HL-60 (cell line): ENCODE measurements at regions not wholly inside any gene's neighbourhood (a gene's known extent, or its start where the extent isn't known, plus 50 kb on each side); places are given as distances from the start of the nearest gene placed in this dataset.

Experiments used
- CTCF ChIP-seq: IDR thresholded peaks from one replicate; pipeline ENCODE4 v1.5.1; 2011; ENCODE audit warnings: low read length, control low read depth, inconsistent platforms; ENCODE audit not compliant: insufficient read depth
- TF ChIP-seq, protein P1 (sequence below): IDR thresholded peaks from 2 replicates; pipeline ENCODE4 v1.6.1; 2012; ENCODE audit warnings: low read depth; ENCODE audit not compliant: insufficient replicate concordance

- no peak for TF ChIP-seq CTCF
- TF ChIP-seq, protein P1, sequence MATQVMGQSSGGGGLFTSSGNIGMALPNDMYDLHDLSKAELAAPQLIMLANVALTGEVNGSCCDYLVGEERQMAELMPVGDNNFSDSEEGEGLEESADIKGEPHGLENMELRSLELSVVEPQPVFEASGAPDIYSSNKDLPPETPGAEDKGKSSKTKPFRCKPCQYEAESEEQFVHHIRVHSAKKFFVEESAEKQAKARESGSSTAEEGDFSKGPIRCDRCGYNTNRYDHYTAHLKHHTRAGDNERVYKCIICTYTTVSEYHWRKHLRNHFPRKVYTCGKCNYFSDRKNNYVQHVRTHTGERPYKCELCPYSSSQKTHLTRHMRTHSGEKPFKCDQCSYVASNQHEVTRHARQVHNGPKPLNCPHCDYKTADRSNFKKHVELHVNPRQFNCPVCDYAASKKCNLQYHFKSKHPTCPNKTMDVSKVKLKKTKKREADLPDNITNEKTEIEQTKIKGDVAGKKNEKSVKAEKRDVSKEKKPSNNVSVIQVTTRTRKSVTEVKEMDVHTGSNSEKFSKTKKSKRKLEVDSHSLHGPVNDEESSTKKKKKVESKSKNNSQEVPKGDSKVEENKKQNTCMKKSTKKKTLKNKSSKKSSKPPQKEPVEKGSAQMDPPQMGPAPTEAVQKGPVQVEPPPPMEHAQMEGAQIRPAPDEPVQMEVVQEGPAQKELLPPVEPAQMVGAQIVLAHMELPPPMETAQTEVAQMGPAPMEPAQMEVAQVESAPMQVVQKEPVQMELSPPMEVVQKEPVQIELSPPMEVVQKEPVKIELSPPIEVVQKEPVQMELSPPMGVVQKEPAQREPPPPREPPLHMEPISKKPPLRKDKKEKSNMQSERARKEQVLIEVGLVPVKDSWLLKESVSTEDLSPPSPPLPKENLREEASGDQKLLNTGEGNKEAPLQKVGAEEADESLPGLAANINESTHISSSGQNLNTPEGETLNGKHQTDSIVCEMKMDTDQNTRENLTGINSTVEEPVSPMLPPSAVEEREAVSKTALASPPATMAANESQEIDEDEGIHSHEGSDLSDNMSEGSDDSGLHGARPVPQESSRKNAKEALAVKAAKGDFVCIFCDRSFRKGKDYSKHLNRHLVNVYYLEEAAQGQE: no peak
Observed at GRCh38 chr13:109892101-109892500, 105.7 kb upstream of the IRS2 start.
